ENCODE measurements at regions not wholly inside any gene's neighbourhood (a gene's known extent, or its start where the extent isn't known, plus 50 kb on each side); places are given as distances from the start of the nearest gene placed in this dataset.

GRCh38 chr5:175263776-175264175 is 180.2 kb downstream of the DRD1 start:
- H3K4me3 ChIP-seq (ENCODE audit: low read depth, poor library complexity, severe bottlenecking), result no peak overlapping the region
- WGBS, 2 donors, result 61 to 62% methylated on average over 3 of the region's 3 CpGs
- no peak for TF ChIP-seq POLR2A (IDR thresholded peaks at IDR 0.05)
- no peak for TF ChIP-seq CTCF (IDR thresholded peaks at IDR 0.05)
- no peak for DNase-seq (ENCODE audit: low spot score in 2 of 2)
- intact Hi-C loops (cut with DNase I; ENCODE audit: low total_unique reads), result no loop called here

- no peak overlapping the region for H3K4me3 ChIP-seq (ENCODE audit: low read depth, poor library complexity, severe bottlenecking)
- no peak for DNase-seq (ENCODE audit: low spot score in 2 of 2)
- intact Hi-C loops (cut with DNase I; ENCODE audit: low total_unique reads), result no loop called here
- no peak for TF ChIP-seq CTCF (IDR thresholded peaks at IDR 0.05)
- no peak for TF ChIP-seq POLR2A (IDR thresholded peaks at IDR 0.05)
- WGBS, 2 donors, result 78 to 86% methylated on average over 4 of the region's 4 CpGs
Observed at GRCh38 chr5:175261526-175261925, 182.5 kb downstream of the DRD1 start.

GRCh38 chr5:175261037-175261436 is 182.9 kb downstream of the DRD1 start:
- H3K4me3 ChIP-seq (ENCODE audit: low read depth, poor library complexity, severe bottlenecking), result no peak overlapping the region
- TF ChIP-seq POLR2A (IDR thresholded peaks at IDR 0.05), result no peak
- TF ChIP-seq CTCF (IDR thresholded peaks at IDR 0.05), result no peak
- intact Hi-C loops (cut with DNase I; ENCODE audit: low total_unique reads), result no loop called here
- WGBS, 2 donors, result 79 to 80% methylated on average over 6 of the region's 6 CpGs
- DNase-seq (ENCODE audit: low spot score in 2 of 2), result no peak

GRCh38 chr5:175257847-175258194 is 186.2 kb downstream of the DRD1 start:
- WGBS, 2 donors, result 74 to 86% methylated on average over 1 of the region's 1 CpG
- intact Hi-C loops (cut with DNase I; ENCODE audit: low total_unique reads), result no loop called here
- no peak for TF ChIP-seq POLR2A (IDR thresholded peaks at IDR 0.05)
- TF ChIP-seq CTCF (IDR thresholded peaks at IDR 0.05), result no peak
- DNase-seq (ENCODE audit: low spot score in 2 of 2), result no peak
- H3K4me3 ChIP-seq (ENCODE audit: low read depth, poor library complexity, severe bottlenecking), result no peak overlapping the region

- WGBS, 2 donors, result 82 to 84% methylated on average over 4 of the region's 4 CpGs
- no peak overlapping the region for H3K4me3 ChIP-seq (ENCODE audit: low read depth, poor library complexity, severe bottlenecking)
- intact Hi-C loops (cut with DNase I; ENCODE audit: low total_unique reads), result no loop called here
- no peak for TF ChIP-seq POLR2A (IDR thresholded peaks at IDR 0.05)
- no peak for TF ChIP-seq CTCF (IDR thresholded peaks at IDR 0.05)
- no peak for DNase-seq (ENCODE audit: low spot score in 2 of 2)
Observed at GRCh38 chr5:175257128-175257846, 186.7 kb downstream of the DRD1 start.

- no peak for DNase-seq (ENCODE audit: low spot score in 2 of 2)
- WGBS, 2 donors, result 5 to 14% methylated on average over 1 of the region's 1 CpG
- TF ChIP-seq POLR2A (IDR thresholded peaks at IDR 0.05) (no peak), CTCF (IDR thresholded peaks at IDR 0.05) (no peak)
Observed at GRCh38 chr5:175254155-175254554, 189.8 kb downstream of the DRD1 start.

More at GRCh38 chr5:175254155-175254554, 189.8 kb downstream of the DRD1 start:
- no peak overlapping the region for H3K4me3 ChIP-seq (ENCODE audit: low read depth, poor library complexity, severe bottlenecking)
- intact Hi-C loops (cut with DNase I; ENCODE audit: low total_unique reads), result no loop called here

All from lower leg skin (tissue), 4 donors.